ENCODE measurements at regions not wholly inside any gene's neighbourhood (a gene's known extent, or its start where the extent isn't known, plus 50 kb on each side); places are given as distances from the start of the nearest gene placed in this dataset.

DNA sequence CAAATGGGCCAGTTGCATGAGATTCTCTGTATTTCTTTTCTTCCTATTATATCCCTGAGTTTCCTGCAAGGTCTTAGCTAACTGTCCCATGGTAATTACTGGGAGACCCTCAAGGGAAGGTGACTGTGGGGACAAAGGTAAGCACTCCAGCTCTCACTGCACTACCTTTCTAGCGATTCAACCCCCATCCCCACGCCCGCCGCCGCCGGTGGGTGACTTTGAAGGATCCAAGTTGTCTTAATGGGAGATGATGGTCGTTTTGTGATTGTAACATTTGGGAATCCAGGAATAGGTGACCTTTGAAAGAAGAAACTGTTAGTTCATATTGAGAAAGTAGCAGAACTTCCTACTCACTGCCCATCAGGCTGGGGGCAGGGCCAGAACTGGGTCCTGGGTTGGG is 265.5 kb downstream of the LRFN2 start:
- Histone ChIP-seq H3K4me3 (ENCODE audit: low read depth in 1 of 2, low read length in 1 of 2) (no peak overlapping the region), H3K9me3 (no peaks in the 10 kb centered on the region), H3K4me1 (ENCODE audit: control insufficient read depth in 1 of 2, insufficient read depth in 1 of 2, low read depth in 1 of 2, low read length in 1 of 2) (no peaks in the 10 kb centered on the region), H3K36me3 (no peaks in the 10 kb centered on the region), H3K27ac (no peak overlapping the region), H3K27me3 (peaks cover 7% of the 10 kb centered on the region)
- no peak for TF ChIP-seq CTCF (IDR thresholded peaks at IDR 0.05)

GRCh38 chr6:40320947-40321346 is 266.2 kb downstream of the LRFN2 start:
- TF ChIP-seq CTCF (IDR thresholded peaks at IDR 0.05), result no peak
- Histone ChIP-seq H3K27ac (no peak overlapping the region), H3K27me3 (peaks cover 7% of the 10 kb centered on the region), H3K9me3 (no peaks in the 10 kb centered on the region), H3K4me3 (ENCODE audit: low read depth in 1 of 2, low read length in 1 of 2) (no peak overlapping the region), H3K4me1 (ENCODE audit: control insufficient read depth in 1 of 2, insufficient read depth in 1 of 2, low read depth in 1 of 2, low read length in 1 of 2) (no peaks in the 10 kb centered on the region), H3K36me3 (no peaks in the 10 kb centered on the region)

DNA sequence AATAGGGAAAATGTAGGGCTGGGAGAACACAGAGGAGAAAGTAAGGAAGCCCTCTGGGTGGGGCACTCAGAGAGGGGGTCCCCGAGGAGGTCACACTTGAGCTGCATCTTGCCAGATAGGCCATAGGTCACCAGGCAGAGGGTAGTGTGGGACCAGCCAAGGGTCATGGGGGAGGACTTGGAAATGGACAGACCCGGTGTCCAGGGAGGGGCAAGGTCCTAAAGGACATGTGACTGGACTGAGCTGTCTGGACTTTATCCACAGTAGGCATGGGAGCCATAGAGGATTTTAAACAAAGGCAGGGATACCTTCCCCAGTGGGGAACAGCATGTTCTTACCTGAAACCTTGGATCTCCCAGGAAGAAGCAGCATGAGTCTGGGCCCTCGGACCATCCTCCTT is 266.7 kb downstream of the LRFN2 start:
- Histone ChIP-seq H3K9me3 (no peaks in the 10 kb centered on the region), H3K36me3 (no peaks in the 10 kb centered on the region), H3K27ac (no peak overlapping the region), H3K4me1 (ENCODE audit: control insufficient read depth in 1 of 2, insufficient read depth in 1 of 2, low read depth in 1 of 2, low read length in 1 of 2) (no peaks in the 10 kb centered on the region), H3K4me3 (ENCODE audit: low read depth in 1 of 2, low read length in 1 of 2) (no peak overlapping the region), H3K27me3 (peaks cover 7% of the 10 kb centered on the region)
- no peak for TF ChIP-seq CTCF (IDR thresholded peaks at IDR 0.05)

DNA sequence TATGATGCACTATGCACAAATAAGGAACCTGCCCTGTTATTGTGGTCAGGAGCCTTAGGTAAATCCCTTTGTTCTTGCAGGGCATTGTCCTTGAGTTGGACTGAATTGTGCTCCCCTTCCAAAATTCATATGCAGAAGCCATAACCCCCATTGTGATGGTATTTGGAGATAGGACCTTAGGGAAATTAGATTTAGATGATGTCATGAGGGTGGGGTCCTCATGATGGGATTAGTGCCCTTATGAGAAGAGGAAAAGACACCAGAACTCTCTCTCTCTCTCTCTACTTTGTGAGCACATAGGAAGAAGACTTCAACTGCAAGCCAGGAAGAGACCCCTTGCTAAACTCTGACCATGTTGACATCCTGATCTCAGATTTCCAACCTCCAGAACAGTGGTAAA is 268.0 kb downstream of the LRFN2 start:
- Histone ChIP-seq H3K27me3 (peaks cover 7% of the 10 kb centered on the region), H3K27ac (no peak overlapping the region), H3K4me3 (ENCODE audit: low read depth in 1 of 2, low read length in 1 of 2) (no peak overlapping the region), H3K36me3 (no peaks in the 10 kb centered on the region), H3K4me1 (ENCODE audit: control insufficient read depth in 1 of 2, insufficient read depth in 1 of 2, low read depth in 1 of 2, low read length in 1 of 2) (no peaks in the 10 kb centered on the region), H3K9me3 (no peaks in the 10 kb centered on the region)
- TF ChIP-seq CTCF (IDR thresholded peaks at IDR 0.05), result no peak

GRCh38 chr6:40315060-40315459 is 272.1 kb downstream of the LRFN2 start:
- no peak overlapping the region for H3K27ac ChIP-seq
- H3K36me3 ChIP-seq, result no peaks in the 10 kb centered on the region
- no peaks in the 10 kb centered on the region for H3K27me3 ChIP-seq
- H3K9me3 ChIP-seq, result no peaks in the 10 kb centered on the region
- no peaks in the 10 kb centered on the region for H3K4me1 ChIP-seq (ENCODE audit: control insufficient read depth in 1 of 2, insufficient read depth in 1 of 2, low read depth in 1 of 2, low read length in 1 of 2)
- no peak overlapping the region for H3K4me3 ChIP-seq (ENCODE audit: low read depth in 1 of 2, low read length in 1 of 2)
- TF ChIP-seq CTCF (IDR thresholded peaks at IDR 0.05), result no peak

DNA sequence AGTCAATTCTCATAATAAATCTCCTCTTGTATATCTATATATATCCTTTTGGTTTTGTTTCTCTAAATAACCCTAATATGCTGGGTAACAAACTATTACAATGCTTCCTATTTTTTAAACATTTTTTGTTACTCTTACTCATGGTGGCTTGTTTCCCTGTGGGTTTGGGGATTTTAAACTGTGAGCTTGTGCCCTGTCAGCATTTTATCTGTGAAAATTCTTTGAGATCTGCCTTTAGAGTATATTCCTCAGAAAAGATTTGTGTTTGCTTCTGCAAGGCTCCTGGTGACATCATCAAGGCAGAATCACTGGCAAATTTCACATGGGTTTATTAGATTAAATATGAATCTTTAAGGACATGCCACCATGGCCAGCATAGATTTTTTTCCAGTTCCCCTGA is 273.6 kb downstream of the LRFN2 start:
- H3K27ac ChIP-seq, result no peak overlapping the region
- H3K4me1 ChIP-seq (ENCODE audit: control insufficient read depth in 1 of 2, insufficient read depth in 1 of 2, low read depth in 1 of 2, low read length in 1 of 2), result no peaks in the 10 kb centered on the region
- H3K9me3 ChIP-seq, result no peaks in the 10 kb centered on the region
- no peak overlapping the region for H3K4me3 ChIP-seq (ENCODE audit: low read depth in 1 of 2, low read length in 1 of 2)
- peaks cover 2% of the 10 kb centered on the region for H3K27me3 ChIP-seq
- no peaks in the 10 kb centered on the region for H3K36me3 ChIP-seq
- TF ChIP-seq CTCF (IDR thresholded peaks at IDR 0.05), result no peak

Measured in neutrophil (primary cell).